DND-41 (cell line): ENCODE measurements at regions not wholly inside any gene's neighbourhood (a gene's known extent, or its start where the extent isn't known, plus 50 kb on each side); places are given as distances from the start of the nearest gene placed in this dataset.

Experiments
- ATAC-seq: fragments of 200-7000 bp; cut with Tn5 transposase; 3 replicates; pipeline ENCODE4 v1.9.1; 2021; ENCODE audit warnings: low read depth; ENCODE audit not compliant: insufficient read depth
- DNase-seq: peaks from one replicate; pipeline ENCODE4 v3.0.0-alpha.2; 2020
- H2AFZ ChIP-seq: 2 replicates; pipeline ENCODE4 v1.6.0; 2012; ENCODE audit warnings: low read depth, low read length
- H3K27ac ChIP-seq: 2 replicates; pipeline ENCODE4 v1.5.1; 2012; ENCODE audit warnings: low read length, inconsistent platforms
- H3K27me3 ChIP-seq: fragments of 200-600 bp; sonication (generic); 2 replicates; pipeline ENCODE4 v1.6.0; 2012; ENCODE audit warnings: low read length, mild to moderate bottlenecking, inconsistent platforms; ENCODE audit not compliant: insufficient read depth, poor library complexity
- H3K36me3 ChIP-seq: 2 replicates; pipeline ENCODE4 v1.5.1; 2012; ENCODE audit warnings: low read length, inconsistent platforms; ENCODE audit not compliant: insufficient read depth
- H3K4me1 ChIP-seq: 2 replicates; pipeline ENCODE4 v1.5.1; 2012; ENCODE audit warnings: mild to moderate bottlenecking, low read length; ENCODE audit not compliant: insufficient read depth
- H3K4me2 ChIP-seq: 2 replicates; pipeline ENCODE4 v1.6.0; 2012; ENCODE audit warnings: mild to moderate bottlenecking, moderate library complexity, low read length, inconsistent platforms; ENCODE audit not compliant: insufficient read depth
- H3K4me3 ChIP-seq, 2 experiments: fragments of 200-600 bp in 1 of 2; shearing (Covaris generic) in 1 of 2; 2 replicates each; pipeline ENCODE4 v1.5.1; 2012 to 2016; ENCODE audit warnings: inconsistent platforms in 2 of 2, low read length in 2 of 2, mild to moderate bottlenecking in 2 of 2, low read depth in 1 of 2, moderate library complexity in 1 of 2
- H3K79me2 ChIP-seq: 2 replicates; pipeline ENCODE4 v1.6.0; 2012; ENCODE audit warnings: low read length, inconsistent platforms; ENCODE audit not compliant: insufficient read depth
- H3K9ac ChIP-seq: 2 replicates; pipeline ENCODE4 v1.6.0; 2012; ENCODE audit warnings: low read depth, mild to moderate bottlenecking, inconsistent platforms, low read length, moderate library complexity
- H3K9me3 ChIP-seq: 2 replicates; pipeline ENCODE4 v1.5.1; 2012; ENCODE audit warnings: low read length, moderate library complexity, mild to moderate bottlenecking, inconsistent platforms; ENCODE audit not compliant: insufficient read depth, severe bottlenecking
- H4K20me1 ChIP-seq: 2 replicates; pipeline ENCODE4 v1.6.0; 2012; ENCODE audit warnings: low read length; ENCODE audit not compliant: insufficient read depth
- EZH2 ChIP-seq: IDR thresholded peaks from 3 replicates; pipeline ENCODE4 v1.6.1; 2012; ENCODE audit warnings: borderline replicate concordance, low read depth, mild to moderate bottlenecking, moderate library complexity, low read length, inconsistent platforms; ENCODE audit not compliant: severe bottlenecking
- TF ChIP-seq, protein P1 (sequence below): IDR thresholded peaks from 2 replicates; pipeline ENCODE4 v1.5.1; 2012; ENCODE audit warnings: borderline replicate concordance, low read length, moderate library complexity, mild to moderate bottlenecking; ENCODE audit not compliant: poor library complexity, severe bottlenecking; ENCODE audit errors: extremely low read depth

DNA sequence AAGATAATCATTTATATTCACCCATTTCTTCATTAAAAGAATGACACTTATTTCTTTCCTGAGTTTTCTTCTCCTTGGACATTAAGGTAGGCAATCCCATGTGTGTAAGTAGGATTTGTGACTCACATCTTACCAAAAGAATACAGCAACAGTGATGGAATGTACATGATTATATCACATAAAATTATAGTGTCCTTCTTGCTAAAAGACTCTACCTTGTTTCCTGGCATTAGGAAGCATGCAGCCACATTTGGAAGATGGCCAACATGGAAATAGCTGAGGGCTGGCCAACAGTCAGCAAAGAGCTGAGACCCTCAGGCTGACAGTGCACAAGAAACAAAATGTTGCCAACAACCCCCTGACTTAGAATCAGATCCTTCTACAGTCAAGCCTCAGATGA, 327.9 kb upstream of the MARCKS start:
- H3K36me3 ChIP-seq: no peaks in the 10 kb centered on the region

DNA sequence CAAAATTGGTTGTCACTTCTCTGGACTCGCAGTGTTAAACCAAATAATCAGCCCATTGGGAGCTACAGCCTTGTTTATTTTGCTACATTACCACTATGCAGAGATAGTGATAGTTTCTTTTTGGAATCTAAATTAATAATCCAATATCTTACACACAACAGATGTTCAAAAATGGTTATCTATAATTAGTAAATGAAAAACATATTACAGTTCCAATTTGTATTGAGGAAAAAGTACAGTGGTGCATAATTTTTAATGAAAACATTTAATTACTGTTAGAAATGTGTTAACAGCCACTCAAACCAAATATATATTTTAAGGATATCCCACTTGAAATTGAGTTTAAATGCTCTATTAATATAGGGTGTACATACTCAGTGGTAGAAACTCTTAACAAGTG, 327.3 kb upstream of the MARCKS start:
- Histone ChIP-seq H3K4me1 (no peaks in the 10 kb centered on the region), H3K4me3 (no peak overlapping the region), H3K27me3 (no peaks in the 10 kb centered on the region), H3K27ac (no peak overlapping the region), H3K9ac (no peak overlapping the region), H2AFZ (no peak overlapping the region), H3K9me3 (no peaks in the 10 kb centered on the region), H3K4me2 (no peak overlapping the region), H3K36me3 (no peaks in the 10 kb centered on the region), H4K20me1 (no peaks in the 10 kb centered on the region), H3K79me2 (no peaks in the 10 kb centered on the region)
- TF ChIP-seq, protein P1, sequence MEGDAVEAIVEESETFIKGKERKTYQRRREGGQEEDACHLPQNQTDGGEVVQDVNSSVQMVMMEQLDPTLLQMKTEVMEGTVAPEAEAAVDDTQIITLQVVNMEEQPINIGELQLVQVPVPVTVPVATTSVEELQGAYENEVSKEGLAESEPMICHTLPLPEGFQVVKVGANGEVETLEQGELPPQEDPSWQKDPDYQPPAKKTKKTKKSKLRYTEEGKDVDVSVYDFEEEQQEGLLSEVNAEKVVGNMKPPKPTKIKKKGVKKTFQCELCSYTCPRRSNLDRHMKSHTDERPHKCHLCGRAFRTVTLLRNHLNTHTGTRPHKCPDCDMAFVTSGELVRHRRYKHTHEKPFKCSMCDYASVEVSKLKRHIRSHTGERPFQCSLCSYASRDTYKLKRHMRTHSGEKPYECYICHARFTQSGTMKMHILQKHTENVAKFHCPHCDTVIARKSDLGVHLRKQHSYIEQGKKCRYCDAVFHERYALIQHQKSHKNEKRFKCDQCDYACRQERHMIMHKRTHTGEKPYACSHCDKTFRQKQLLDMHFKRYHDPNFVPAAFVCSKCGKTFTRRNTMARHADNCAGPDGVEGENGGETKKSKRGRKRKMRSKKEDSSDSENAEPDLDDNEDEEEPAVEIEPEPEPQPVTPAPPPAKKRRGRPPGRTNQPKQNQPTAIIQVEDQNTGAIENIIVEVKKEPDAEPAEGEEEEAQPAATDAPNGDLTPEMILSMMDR: no peak
- TF ChIP-seq EZH2: no peak
- DNase-seq (no peak), ATAC-seq (no peak)

More for the DNA sequence above, 327.9 kb upstream of the MARCKS start:
- Histone ChIP-seq H3K4me2 (no peak overlapping the region), H3K4me3 (no peak overlapping the region), H3K9ac (no peak overlapping the region), H4K20me1 (no peaks in the 10 kb centered on the region), H3K9me3 (no peaks in the 10 kb centered on the region), H3K4me1 (no peaks in the 10 kb centered on the region), H2AFZ (no peak overlapping the region), H3K27me3 (no peaks in the 10 kb centered on the region), H3K79me2 (no peaks in the 10 kb centered on the region), H3K27ac (no peak overlapping the region)
- DNase-seq: no peak
- no peak for TF ChIP-seq EZH2
- TF ChIP-seq, protein P1: no peak
- ATAC-seq: no peak

DNA sequence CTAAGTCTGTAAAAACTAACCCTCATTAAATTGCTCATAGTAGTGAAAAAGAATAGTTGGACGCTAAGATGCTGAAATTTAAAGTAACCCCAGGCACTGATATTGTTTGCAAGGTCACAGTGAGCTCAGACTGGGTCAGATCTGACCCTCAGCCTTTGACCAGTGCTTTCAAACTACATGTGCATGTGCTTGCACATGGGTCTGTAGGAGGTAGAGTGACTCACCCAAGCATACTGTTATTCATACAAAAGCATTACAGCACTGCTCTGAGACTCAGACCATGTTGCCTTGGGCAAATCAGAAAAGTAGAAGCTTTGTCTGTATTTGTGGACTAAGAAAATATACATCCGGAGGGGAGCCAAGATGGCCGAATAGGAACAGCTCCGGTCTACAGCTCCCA, 326.4 kb upstream of the MARCKS start:
- TF ChIP-seq, protein P1: no peak
- no peak for TF ChIP-seq EZH2
- H3K79me2 ChIP-seq: no peaks in the 10 kb centered on the region
- H3K27ac ChIP-seq: no peak overlapping the region
- no peaks in the 10 kb centered on the region for H3K4me1 ChIP-seq
- no peaks in the 10 kb centered on the region for H3K9me3 ChIP-seq
- no peaks in the 10 kb centered on the region for H3K27me3 ChIP-seq
- no peak overlapping the region for H3K4me3 ChIP-seq
- H3K36me3 ChIP-seq: no peaks in the 10 kb centered on the region
- DNase-seq (no peak), ATAC-seq (no peak)
- no peak overlapping the region for H2AFZ ChIP-seq
- H4K20me1 ChIP-seq: no peaks in the 10 kb centered on the region
- H3K9ac ChIP-seq: no peak overlapping the region
- H3K4me2 ChIP-seq: no peak overlapping the region

DNA sequence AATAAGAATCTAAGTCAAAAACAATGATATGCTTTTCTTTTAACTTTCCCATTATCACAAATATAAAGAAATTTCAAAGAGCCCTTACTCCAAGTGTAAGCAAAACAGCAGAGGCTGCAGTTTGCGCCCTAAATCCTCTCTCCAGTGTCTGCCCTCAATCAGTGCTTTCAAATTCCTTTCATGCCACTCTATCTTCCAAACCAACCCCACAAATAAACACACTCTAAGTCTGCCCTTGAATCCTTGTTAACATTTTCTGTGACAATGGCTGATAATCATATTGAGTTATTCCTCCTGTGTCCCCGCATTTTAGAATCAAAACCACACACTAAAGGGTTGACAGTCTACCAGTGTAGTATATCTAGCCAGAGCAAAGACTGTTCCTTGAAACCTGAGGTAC, 317.9 kb upstream of the MARCKS start:
- no peaks in the 10 kb centered on the region for H3K9me3 ChIP-seq
- no peaks in the 10 kb centered on the region for H4K20me1 ChIP-seq
- H3K4me1 ChIP-seq: no peaks in the 10 kb centered on the region
- no peaks in the 10 kb centered on the region for H3K36me3 ChIP-seq
- no peak overlapping the region for H3K4me3 ChIP-seq
- no peak overlapping the region for H3K27ac ChIP-seq
- H3K27me3 ChIP-seq: no peaks in the 10 kb centered on the region
- H2AFZ ChIP-seq: no peak overlapping the region
- no peak for DNase-seq
- no peaks in the 10 kb centered on the region for H3K79me2 ChIP-seq
- H3K4me2 ChIP-seq: no peak overlapping the region
- TF ChIP-seq EZH2: no peak
- TF ChIP-seq, protein P1: no peak
- no peak overlapping the region for H3K9ac ChIP-seq
- no peak for ATAC-seq
